Keratinocyte (primary cell): ENCODE measurements at regions not wholly inside any gene's neighbourhood (a gene's known extent, or its start where the extent isn't known, plus 50 kb on each side); places are given as distances from the start of the nearest gene placed in this dataset.

Experiments
- EZH2 ChIP-seq: IDR thresholded peaks from one replicate; pipeline ENCODE4 v1.6.1; 2012; ENCODE audit warnings: inconsistent platforms, mild to moderate bottlenecking, low read length, moderate library complexity
- TF ChIP-seq, protein P1 (sequence below), 3 experiments: IDR thresholded peaks in 1 of 3; conservative IDR thresholded peaks in 1 of 3; optimal IDR thresholded peaks in 1 of 3; 2 replicates in 2 of 3; 3 replicates in 1 of 3; pipeline versions ENCODE3 to v1.5.1; 2011; ENCODE audit warnings: low read length in 3 of 3, mild to moderate bottlenecking in 3 of 3, moderate library complexity in 2 of 3, control low read depth in 1 of 3, inconsistent platforms in 1 of 3; ENCODE audit not compliant: insufficient read depth in 2 of 3; ENCODE audit errors: extremely low read depth in 1 of 3

DNA sequence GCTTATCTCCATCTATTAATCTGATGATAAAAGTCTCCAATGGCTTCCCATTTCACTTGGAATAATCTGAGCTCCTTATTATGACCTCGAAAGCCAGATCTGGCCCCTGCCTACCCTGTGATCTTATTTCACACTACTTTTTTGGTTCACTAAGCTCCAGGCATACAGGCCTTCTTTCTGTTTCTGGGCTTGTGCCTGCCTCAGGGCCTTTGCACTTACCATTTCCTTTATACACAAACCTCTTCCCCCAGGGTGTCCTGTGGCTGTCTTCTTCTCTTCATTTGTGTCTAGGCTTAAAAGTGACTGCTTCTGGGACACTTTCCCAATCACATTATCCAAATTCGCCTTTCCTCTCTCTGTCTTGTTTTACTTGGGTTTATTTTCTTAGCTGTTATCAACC lies 478.8 kb downstream of the LRIG3 start:
- TF ChIP-seq, protein P1, sequence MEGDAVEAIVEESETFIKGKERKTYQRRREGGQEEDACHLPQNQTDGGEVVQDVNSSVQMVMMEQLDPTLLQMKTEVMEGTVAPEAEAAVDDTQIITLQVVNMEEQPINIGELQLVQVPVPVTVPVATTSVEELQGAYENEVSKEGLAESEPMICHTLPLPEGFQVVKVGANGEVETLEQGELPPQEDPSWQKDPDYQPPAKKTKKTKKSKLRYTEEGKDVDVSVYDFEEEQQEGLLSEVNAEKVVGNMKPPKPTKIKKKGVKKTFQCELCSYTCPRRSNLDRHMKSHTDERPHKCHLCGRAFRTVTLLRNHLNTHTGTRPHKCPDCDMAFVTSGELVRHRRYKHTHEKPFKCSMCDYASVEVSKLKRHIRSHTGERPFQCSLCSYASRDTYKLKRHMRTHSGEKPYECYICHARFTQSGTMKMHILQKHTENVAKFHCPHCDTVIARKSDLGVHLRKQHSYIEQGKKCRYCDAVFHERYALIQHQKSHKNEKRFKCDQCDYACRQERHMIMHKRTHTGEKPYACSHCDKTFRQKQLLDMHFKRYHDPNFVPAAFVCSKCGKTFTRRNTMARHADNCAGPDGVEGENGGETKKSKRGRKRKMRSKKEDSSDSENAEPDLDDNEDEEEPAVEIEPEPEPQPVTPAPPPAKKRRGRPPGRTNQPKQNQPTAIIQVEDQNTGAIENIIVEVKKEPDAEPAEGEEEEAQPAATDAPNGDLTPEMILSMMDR (optimal IDR thresholded peaks at IDR 0.05 in 1 of 3, IDR thresholded peaks at IDR 0.05 in 1 of 3, conservative IDR thresholded peaks at IDR 0.05 in 1 of 3; ENCODE audit: extremely low read depth in 1 of 3, insufficient read depth in 2 of 3, low read length in 3 of 3), result no peak
- no peak for TF ChIP-seq EZH2
